ENCODE measurements at regions not wholly inside any gene's neighbourhood (a gene's known extent, or its start where the extent isn't known, plus 50 kb on each side); places are given as distances from the start of the nearest gene placed in this dataset.

- no peak for DNase-seq (ENCODE audit: low read depth)
Measured at GRCh38 chr5:125611541-125611940, 811.7 kb upstream of the GRAMD2B start.

GRCh38 chr5:125612181-125612721 lies 811.0 kb upstream of the GRAMD2B start:
- TF ChIP-seq CTCF (conservative IDR thresholded peaks at IDR 0.05; ENCODE audit: low read depth, low read length): no peak
- no peak for DNase-seq (ENCODE audit: low read depth)
- no peak overlapping the region for H3K4me3 ChIP-seq (ENCODE audit: low read depth, low read length)

More at GRCh38 chr5:125611541-125611940, 811.7 kb upstream of the GRAMD2B start:
- no peak for TF ChIP-seq CTCF (conservative IDR thresholded peaks at IDR 0.05; ENCODE audit: low read depth, low read length)
- no peak overlapping the region for H3K4me3 ChIP-seq (ENCODE audit: low read depth, low read length)

GRCh38 chr5:125612776-125613175 lies 810.4 kb upstream of the GRAMD2B start:
- no peak for TF ChIP-seq CTCF (conservative IDR thresholded peaks at IDR 0.05; ENCODE audit: low read depth, low read length)
- H3K4me3 ChIP-seq (ENCODE audit: low read depth, low read length): no peak overlapping the region
- no peak for DNase-seq (ENCODE audit: low read depth)

- no peak for DNase-seq (ENCODE audit: low read depth)
- TF ChIP-seq CTCF (conservative IDR thresholded peaks at IDR 0.05; ENCODE audit: low read depth, low read length): no peak
- no peak overlapping the region for H3K4me3 ChIP-seq (ENCODE audit: low read depth, low read length)
Measured at GRCh38 chr5:125630237-125630636, 793.0 kb upstream of the GRAMD2B start.

- TF ChIP-seq CTCF (conservative IDR thresholded peaks at IDR 0.05; ENCODE audit: low read depth, low read length): no peak
- no peak for DNase-seq (ENCODE audit: low read depth)
- no peak overlapping the region for H3K4me3 ChIP-seq (ENCODE audit: low read depth, low read length)
Measured at GRCh38 chr5:125633523-125633922, 789.7 kb upstream of the GRAMD2B start.

- no peak for TF ChIP-seq CTCF (conservative IDR thresholded peaks at IDR 0.05; ENCODE audit: low read depth, low read length)
- no peak overlapping the region for H3K4me3 ChIP-seq (ENCODE audit: low read depth, low read length)
- DNase-seq (ENCODE audit: low read depth): no peak
Measured at GRCh38 chr5:125634216-125634835, 788.9 kb upstream of the GRAMD2B start.

GRCh38 chr5:125639858-125640257 lies 783.4 kb upstream of the GRAMD2B start:
- no peak for TF ChIP-seq CTCF (conservative IDR thresholded peaks at IDR 0.05; ENCODE audit: low read depth, low read length)
- no peak for DNase-seq (ENCODE audit: low read depth)
- no peak overlapping the region for H3K4me3 ChIP-seq (ENCODE audit: low read depth, low read length)
